ENCODE measurements at regions not wholly inside any gene's neighbourhood (a gene's known extent, or its start where the extent isn't known, plus 50 kb on each side); places are given as distances from the start of the nearest gene placed in this dataset.

DNA sequence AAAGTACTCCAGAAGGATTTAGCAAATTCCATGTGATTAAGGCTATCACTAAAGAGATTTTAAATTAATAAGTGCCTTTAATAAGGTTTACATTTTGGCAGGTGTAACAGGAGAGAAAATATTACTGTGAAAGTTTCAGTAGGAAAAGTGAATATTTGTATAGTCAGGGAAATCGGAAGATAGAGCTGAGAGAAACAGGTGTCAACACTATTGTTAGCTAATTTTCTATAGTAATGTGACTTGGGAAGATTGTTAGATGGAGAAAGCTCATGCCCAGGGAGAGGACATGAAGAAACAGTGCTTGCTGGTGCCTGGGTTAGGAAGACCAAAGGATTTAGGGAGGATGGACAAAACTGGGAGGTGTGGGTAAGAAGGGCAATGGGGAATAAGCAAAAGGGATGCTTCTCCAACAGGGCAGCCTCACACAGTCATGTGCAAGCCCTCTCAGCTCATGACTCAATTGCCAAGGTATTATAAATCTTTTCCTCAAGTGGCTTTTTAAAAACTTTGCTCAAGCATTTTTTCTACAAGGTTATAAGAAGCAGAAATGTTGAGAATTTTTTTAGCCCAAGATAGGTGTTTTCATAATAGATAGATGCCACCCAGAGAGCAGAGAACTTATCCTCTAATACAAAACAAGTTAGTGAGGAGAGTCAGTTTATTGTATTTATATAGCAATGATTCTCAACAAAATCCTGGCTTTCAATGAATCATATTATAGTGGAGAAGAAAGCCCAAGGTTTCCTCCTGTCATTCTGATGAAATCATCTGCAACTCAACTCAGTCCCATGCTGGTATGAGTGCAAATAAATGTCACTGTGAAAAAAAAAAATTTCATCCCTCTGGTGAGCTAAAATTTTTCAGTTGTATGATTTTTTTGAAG, 325.2 kb upstream of the NT5E start:
- ATAC-seq (no peak), DNase-seq (ENCODE audit: low spot score in 2 of 2) (no peak)
- Mint-ChIP-seq H3K36me3 (no peaks in the 10 kb centered on the region), H3K9me3 (no peaks in the 10 kb centered on the region), H3K27ac (no peak overlapping the region), H3K4me3 (no peak overlapping the region), H3K4me1 (no peaks in the 10 kb centered on the region)

DNA sequence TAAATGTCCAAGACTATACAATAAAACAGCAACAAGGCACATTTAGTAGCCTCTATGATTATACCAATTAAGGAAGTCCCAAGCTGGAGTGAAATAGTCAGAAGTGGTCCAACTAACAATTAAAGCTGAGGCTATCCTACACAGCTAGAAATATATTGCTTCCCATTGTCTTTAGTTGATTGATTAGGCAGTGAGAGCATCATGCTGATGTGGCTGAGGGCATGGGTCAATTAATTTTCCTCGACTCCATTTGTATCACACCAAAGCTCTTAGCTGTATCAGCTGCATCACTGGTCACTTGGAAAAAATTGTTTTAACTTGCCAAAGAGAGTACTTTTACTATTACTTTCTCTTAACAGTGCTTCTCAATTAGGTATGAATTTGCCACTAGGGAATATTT, 328.7 kb upstream of the NT5E start:
- ATAC-seq: no peak
- H3K9me3 Mint-ChIP-seq: no peaks in the 10 kb centered on the region
- H3K27ac Mint-ChIP-seq: no peak overlapping the region
- no peak for DNase-seq (ENCODE audit: low spot score in 2 of 2)
- H3K36me3 Mint-ChIP-seq: no peaks in the 10 kb centered on the region
- no peaks in the 10 kb centered on the region for H3K4me1 Mint-ChIP-seq
- no peak overlapping the region for H3K4me3 Mint-ChIP-seq

DNA sequence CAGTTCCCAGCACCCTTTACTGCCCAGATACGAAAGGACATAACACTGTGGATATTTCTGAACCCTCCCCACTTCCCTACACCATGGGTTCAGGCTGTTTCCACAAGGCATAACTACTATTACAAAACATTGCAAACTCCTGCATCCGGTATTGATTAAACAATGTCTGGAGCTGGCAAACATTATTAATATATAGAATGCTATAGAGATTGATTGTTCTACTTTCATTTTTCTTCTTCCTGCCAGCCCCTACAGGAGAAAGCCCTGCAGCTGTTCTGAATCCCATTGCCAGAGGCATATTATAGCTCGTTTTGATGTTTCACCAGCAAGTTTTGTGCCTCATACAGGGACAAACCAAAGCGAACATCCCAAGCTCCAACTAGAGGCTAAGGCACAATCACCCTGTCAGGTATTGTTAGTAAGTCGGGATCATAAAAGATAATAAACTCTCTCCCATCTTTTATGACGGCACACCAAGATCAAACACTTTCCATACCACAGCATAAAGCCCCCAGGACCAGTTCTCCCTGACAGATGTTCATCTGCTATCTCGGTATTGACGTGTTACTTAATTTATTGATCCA, 331.1 kb upstream of the NT5E start:
- H3K36me3 Mint-ChIP-seq: no peaks in the 10 kb centered on the region
- H3K9me3 Mint-ChIP-seq: no peaks in the 10 kb centered on the region
- DNase-seq (ENCODE audit: low spot score in 2 of 2) (no peak), ATAC-seq (no peak)
- no peak overlapping the region for H3K27ac Mint-ChIP-seq
- no peak overlapping the region for H3K4me3 Mint-ChIP-seq
- no peaks in the 10 kb centered on the region for H3K4me1 Mint-ChIP-seq

DNA sequence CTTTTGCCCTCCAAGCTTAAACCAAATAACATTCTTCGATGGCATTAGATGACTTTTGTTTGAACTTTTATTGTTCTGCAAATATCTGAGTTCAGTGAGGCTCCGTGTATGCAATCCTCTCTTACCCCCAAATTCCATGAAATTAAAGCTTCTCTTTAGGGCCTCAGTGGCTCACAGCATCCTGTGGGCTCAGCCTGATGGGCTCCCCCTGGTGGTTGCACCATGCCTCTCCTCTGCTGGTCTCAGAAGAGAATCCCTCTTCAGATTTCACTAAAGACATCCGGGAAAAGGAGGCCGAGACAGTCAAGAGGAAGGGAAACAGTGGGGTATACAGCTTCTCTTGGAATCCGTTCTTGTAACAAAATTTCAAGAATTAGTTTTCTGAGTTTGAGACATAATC, 331.6 kb upstream of the NT5E start:
- Mint-ChIP-seq H3K4me3 (no peak overlapping the region), H3K9me3 (no peaks in the 10 kb centered on the region), H3K36me3 (no peaks in the 10 kb centered on the region), H3K4me1 (no peaks in the 10 kb centered on the region), H3K27ac (no peak overlapping the region)
- DNase-seq (ENCODE audit: low spot score in 2 of 2): no peak
- no peak for ATAC-seq

DNA sequence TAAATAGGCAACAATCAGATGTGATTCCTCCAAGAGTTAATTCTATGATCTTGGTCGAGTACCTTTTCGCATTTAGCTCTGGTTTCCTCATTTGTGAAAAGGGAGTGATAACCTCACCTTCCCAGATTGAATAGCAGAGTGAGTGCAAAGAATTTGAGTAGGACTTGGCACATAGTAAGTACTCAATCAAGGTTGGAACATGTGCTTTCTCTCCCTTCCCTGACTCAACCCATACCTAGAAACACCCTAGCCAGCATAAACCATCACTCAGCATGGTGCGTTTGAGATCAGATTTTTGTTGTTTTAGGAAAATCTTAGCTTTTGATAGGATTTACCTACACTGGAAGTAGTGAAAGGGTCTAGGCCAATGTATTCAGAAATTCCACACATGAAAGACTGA, 333.4 kb upstream of the NT5E start:
- ATAC-seq: no peak
- no peaks in the 10 kb centered on the region for H3K36me3 Mint-ChIP-seq
- H3K27ac Mint-ChIP-seq: no peak overlapping the region
- no peak overlapping the region for H3K4me3 Mint-ChIP-seq
- no peaks in the 10 kb centered on the region for H3K4me1 Mint-ChIP-seq
- no peak for DNase-seq (ENCODE audit: low spot score in 2 of 2)
- no peaks in the 10 kb centered on the region for H3K9me3 Mint-ChIP-seq

DNA sequence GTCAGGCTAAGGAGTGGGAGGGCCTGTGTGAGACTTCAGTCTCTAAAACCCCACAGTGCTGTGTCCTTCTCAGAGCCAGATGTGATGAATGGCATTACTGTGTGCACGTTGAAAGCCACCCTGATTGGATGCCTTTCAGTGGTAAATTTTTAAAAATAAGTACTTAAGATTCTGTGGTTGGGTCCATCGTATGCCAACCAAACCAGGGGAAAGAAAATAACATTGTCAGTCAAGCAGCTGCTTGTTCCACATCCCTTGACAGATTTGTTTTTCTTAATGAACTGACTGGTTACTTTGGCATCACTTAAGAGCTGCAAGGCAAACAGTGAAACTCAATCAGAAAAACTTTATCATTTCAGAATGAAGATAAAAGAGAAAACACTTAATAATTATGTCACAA, 334.0 kb upstream of the NT5E start:
- H3K4me1 Mint-ChIP-seq: no peaks in the 10 kb centered on the region
- no peak for DNase-seq (ENCODE audit: low spot score in 2 of 2)

DNA sequence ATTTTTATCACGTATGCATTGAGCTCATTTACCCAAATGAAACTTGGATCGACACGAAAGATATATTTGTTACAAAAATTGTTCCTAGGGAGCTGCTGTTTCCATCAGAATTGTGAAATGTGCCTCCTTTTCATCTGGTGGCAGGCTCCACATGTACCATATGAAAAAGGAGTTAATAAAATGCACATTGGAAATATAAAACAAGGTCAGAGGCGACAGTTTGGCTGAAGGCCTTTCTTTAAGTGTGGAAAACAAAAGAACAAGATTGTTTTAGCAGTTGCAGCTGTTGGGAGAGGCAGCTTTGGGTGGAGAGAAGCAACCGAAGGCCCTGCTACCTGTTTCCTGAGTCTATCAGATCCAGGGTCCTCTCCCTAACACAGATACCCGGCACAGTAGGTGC, 334.5 kb upstream of the NT5E start:
- Mint-ChIP-seq H3K4me1 (no peaks in the 10 kb centered on the region), H3K27ac (no peak overlapping the region), H3K4me3 (no peak overlapping the region), H3K9me3 (no peaks in the 10 kb centered on the region), H3K36me3 (no peaks in the 10 kb centered on the region)
- ATAC-seq: no peak
- DNase-seq (ENCODE audit: low spot score in 2 of 2): no peak

More for the DNA sequence above, 334.0 kb upstream of the NT5E start:
- ATAC-seq: peak; percentile 16
- Mint-ChIP-seq H3K27ac (no peak overlapping the region), H3K9me3 (no peaks in the 10 kb centered on the region), H3K36me3 (no peaks in the 10 kb centered on the region), H3K4me3 (no peak overlapping the region)

DNA sequence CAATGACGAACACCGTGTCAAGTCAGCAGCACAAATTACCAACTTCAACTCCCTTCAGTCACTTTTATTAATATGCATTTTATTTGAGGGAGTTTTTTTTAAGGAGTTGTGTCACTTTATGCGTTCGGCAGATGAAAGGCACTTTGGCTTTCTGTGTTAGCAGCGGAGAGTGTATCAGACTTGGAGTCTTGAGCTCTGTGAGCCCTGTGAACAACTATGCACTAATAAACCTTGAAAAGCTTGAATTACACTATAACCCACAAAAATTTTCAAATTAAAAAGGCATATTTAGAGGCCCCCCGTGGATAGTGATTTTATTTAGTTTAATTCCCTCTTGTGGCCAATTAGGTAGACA, 335.3 kb upstream of the NT5E start:
- DNase-seq (ENCODE audit: low spot score in 2 of 2) (no peak), ATAC-seq (no peak)
- Mint-ChIP-seq H3K27ac (no peak overlapping the region), H3K4me1 (no peaks in the 10 kb centered on the region), H3K36me3 (no peaks in the 10 kb centered on the region), H3K4me3 (no peak overlapping the region), H3K9me3 (no peaks in the 10 kb centered on the region)

DNA sequence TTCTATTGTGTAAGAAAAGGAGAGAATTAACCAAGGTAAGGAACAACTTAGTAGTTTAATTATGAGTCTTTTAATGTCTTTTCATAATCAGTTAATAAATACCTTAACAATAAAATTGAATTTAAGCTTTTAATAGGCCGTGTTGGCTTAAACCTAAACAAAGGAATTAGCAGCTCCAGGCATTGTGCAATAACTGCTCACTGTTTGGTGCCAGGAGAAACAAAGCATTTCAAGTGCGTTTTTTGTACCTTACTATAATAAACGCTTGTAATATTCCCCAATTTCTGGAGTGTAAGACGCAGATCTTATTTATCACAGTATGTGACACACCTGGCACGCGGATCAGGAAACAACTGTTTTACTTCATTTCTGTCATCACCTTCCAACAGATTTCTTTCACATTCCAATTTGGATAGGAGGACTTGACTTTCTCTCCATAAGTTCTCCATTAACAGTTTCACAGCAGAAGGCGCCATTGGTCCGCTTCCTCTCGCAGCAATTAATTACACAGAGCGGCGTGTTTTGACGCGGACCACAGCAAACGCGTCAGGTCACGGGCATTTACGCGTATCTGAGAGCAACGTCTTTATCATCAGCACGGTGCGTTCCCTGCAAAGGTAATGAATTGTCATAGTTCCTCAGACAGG, 335.8 kb upstream of the NT5E start:
- H3K9me3 Mint-ChIP-seq: no peaks in the 10 kb centered on the region
- no peaks in the 10 kb centered on the region for H3K36me3 Mint-ChIP-seq
- no peak for DNase-seq (ENCODE audit: low spot score in 2 of 2)
- ATAC-seq: no peak
- no peaks in the 10 kb centered on the region for H3K4me1 Mint-ChIP-seq
- H3K4me3 Mint-ChIP-seq: no peak overlapping the region
- H3K27ac Mint-ChIP-seq: no peak overlapping the region

DNA sequence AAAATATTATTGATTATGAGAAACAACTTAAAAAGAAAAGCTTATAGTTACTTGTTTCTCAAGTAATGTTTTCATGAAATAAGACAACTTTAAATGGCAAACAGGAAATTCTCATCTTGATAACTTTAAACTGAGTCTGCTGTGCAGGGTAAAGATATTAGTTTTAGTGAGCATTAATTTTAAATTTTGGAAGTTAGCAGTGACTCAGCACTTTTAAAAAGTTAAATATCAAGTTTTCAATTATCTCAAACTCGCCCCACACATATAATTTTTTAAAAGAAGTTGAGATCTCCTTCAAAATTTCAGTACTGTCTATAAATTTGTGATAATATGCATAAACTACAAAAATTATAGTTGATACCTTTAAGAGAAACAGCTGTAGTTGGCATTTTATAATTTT, 337.3 kb upstream of the NT5E start:
- DNase-seq (ENCODE audit: low spot score in 2 of 2) (no peak), ATAC-seq (no peak)
- Mint-ChIP-seq H3K27ac (no peak overlapping the region), H3K4me1 (no peaks in the 10 kb centered on the region), H3K4me3 (no peak overlapping the region), H3K9me3 (peaks cover 2% of the 10 kb centered on the region), H3K36me3 (no peaks in the 10 kb centered on the region)

DNA sequence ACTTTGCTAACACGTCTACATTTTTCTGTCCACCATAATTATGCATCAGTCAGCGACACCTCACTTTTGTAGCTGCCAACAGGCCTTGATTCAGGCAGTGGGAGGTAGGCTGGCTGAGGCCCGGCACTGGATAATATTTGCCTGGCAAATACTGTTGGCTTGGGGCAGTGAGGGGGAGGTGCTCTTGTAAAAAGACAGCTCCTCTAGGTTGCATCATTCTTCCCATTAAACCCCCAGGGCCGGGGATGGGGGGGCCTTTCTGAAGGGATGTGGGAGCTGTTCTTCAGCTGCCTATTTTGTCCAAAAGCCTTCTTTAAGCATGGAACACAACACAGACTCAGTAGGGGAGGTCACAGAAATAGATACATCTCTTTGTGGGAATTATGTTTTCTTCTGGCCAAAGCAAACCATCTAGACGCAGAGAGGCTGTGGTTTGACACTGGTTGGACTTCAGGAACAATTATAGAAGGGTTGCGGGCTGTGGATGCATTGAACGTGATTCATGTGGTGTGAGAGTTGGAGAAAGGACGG, 338.3 kb upstream of the NT5E start:
- Mint-ChIP-seq H3K36me3 (no peaks in the 10 kb centered on the region), H3K4me3 (no peak overlapping the region)

DNA sequence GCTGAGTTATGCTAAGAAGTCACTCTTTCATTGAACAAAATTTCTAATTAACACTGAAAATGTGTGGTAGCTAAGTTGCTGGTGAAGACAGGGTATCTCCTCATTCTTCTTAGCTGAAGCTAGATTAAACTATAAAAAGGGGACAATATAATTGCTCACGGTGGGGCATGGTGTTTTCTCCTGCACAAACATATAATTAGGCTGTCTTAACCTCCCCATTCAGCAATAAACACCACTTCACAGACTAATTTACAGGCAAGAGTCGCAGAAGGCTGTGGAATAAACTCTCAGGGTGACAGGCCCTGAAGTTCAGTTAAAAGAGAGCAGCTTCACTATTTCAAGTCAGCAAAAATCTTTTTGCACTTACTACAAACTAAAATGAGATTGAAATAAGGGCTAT, 338.9 kb upstream of the NT5E start:
- H3K36me3 Mint-ChIP-seq: no peaks in the 10 kb centered on the region
- H3K4me3 Mint-ChIP-seq: no peak overlapping the region
- no peak for ATAC-seq
- H3K27ac Mint-ChIP-seq: no peak overlapping the region
- DNase-seq (ENCODE audit: low spot score in 2 of 2): no peak
- H3K4me1 Mint-ChIP-seq: no peaks in the 10 kb centered on the region
- H3K9me3 Mint-ChIP-seq: peaks cover 4% of the 10 kb centered on the region

More for the DNA sequence above, 338.3 kb upstream of the NT5E start:
- Mint-ChIP-seq H3K4me1 (no peaks in the 10 kb centered on the region), H3K9me3 (peaks cover 3% of the 10 kb centered on the region), H3K27ac (no peak overlapping the region)
- ATAC-seq: no peak
- DNase-seq (ENCODE audit: low spot score in 2 of 2): no peak

DNA sequence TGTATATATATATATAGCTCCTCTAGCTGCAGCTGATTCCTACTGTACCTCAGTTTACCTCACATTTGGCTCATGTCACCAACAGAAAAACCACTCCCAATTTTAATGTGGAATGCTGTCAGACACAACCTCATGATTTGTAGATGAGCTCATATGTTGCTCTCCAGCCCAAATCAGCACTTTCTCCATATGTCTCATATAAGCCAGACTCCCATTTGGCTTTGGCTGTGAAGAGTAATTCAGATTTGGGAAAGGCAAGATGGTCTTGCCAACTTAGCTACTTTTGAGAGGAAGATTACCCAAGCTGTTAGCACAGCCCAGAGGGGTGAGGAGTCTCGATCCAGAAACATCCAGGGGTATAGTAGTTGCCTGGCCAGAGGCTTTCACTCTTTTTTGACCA, 342.2 kb upstream of the NT5E start:
- Mint-ChIP-seq H3K9me3 (peaks cover 11% of the 10 kb centered on the region), H3K4me1 (no peaks in the 10 kb centered on the region), H3K4me3 (no peak overlapping the region), H3K36me3 (no peaks in the 10 kb centered on the region), H3K27ac (no peak overlapping the region)
- ATAC-seq: no peak
- DNase-seq (ENCODE audit: low spot score in 2 of 2): no peak

DNA sequence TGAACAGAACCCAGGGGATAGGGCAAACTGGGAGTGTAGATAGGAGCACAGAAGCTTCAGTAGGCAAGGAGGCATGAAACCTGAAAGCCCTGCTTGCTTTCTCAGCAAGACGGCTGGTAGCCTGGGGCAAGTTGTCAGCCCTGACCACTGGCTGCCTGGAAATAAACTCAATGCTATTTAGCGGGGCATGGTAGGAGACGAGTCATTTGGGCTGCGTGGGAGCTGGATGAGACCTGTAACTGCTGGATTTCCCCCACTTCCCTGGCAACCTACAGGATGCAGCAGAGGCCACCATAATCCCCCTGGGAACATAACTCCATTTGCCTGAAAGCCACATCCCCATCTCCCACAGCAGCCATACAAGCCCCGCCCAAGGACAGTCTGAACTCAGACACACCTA, 332.6 kb upstream of the TBX18 start:
- H3K4me1 Mint-ChIP-seq: no peaks in the 10 kb centered on the region
- H3K36me3 Mint-ChIP-seq: no peaks in the 10 kb centered on the region
- H3K9me3 Mint-ChIP-seq: peaks cover 32% of the 10 kb centered on the region
- H3K27ac Mint-ChIP-seq: no peak overlapping the region
- H3K4me3 Mint-ChIP-seq: no peak overlapping the region
- ATAC-seq: no peak
- DNase-seq (ENCODE audit: low spot score in 2 of 2): no peak

DNA sequence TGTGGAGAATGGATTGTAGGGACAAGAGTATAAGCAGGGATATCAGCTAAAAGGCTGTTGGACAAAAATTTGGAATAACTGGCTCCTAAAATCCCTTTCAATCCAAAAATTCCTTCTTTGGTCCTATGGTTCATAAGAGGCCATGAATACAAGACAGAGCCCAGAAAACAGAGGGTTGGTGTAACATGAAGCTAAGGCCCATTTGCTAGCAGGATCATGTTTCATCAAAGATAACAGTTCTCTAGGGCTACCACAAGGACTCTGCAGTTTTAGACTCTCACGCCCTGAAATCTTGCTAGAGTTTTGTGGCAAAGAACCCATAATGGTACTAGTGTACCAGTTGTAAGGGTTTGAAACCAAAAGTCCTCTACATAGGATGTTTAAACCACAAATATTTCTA, 327.8 kb upstream of the TBX18 start:
- ATAC-seq (no peak), DNase-seq (ENCODE audit: low spot score in 2 of 2) (no peak)
- Mint-ChIP-seq H3K9me3 (peaks cover 20% of the 10 kb centered on the region), H3K4me3 (no peak overlapping the region), H3K4me1 (no peaks in the 10 kb centered on the region), H3K36me3 (no peaks in the 10 kb centered on the region), H3K27ac (no peak overlapping the region)

DNA sequence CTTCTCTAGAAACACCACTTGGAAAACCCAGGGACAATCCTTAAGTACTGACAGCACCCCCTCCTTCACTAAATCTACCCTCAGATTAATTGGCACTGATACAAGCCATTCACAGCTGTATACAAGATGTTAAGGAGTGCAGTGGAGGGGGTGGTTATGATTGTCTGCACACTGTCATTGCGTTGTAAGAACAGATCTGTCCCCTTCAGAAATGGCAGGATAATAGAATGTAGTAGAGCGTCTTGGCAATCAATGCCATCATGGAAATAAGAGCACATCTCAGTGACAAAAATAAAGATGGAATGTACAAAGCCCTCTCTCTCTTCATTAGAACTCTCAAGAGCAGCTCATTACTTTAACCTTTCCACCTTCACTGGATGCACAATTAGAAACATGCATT, 324.9 kb upstream of the TBX18 start:
- ATAC-seq: no peak
- peaks cover 10% of the 10 kb centered on the region for H3K9me3 Mint-ChIP-seq
- no peaks in the 10 kb centered on the region for H3K4me1 Mint-ChIP-seq
- H3K27ac Mint-ChIP-seq: no peak overlapping the region
- no peak overlapping the region for H3K4me3 Mint-ChIP-seq
- no peak for DNase-seq (ENCODE audit: low spot score in 2 of 2)
- no peaks in the 10 kb centered on the region for H3K36me3 Mint-ChIP-seq
